Spleen (tissue), 11 donors: ENCODE measurements at regions not wholly inside any gene's neighbourhood (a gene's known extent, or its start where the extent isn't known, plus 50 kb on each side); places are given as distances from the start of the nearest gene placed in this dataset.

Experiments used
- DNase-seq: peaks from one replicate; pipeline ENCODE4 v3.0.0-alpha.2; 2020
- H3K27ac ChIP-seq, 8 donors: fragments of 200-600 bp; sonication (generic) in 7 of 8; 1 replicate in 4 of 8; 2 replicates in 4 of 8; pipeline versions ENCODE4 v1.5.0 to v1.8.0; 2016 to 2021; ENCODE audit warnings: inconsistent platforms in 4 of 8, mild to moderate bottlenecking in 4 of 8, moderate library complexity in 1 of 8
- H3K27me3 ChIP-seq, 7 donors: fragments of 200-600 bp; sonication (generic) in 6 of 7; replicated peaks in 1 of 7; 1 replicate in 4 of 7; 2 replicates in 3 of 7; pipeline versions ENCODE4 v1.5.0 to v1.8.0; 2016 to 2021; ENCODE audit warnings: inconsistent platforms in 3 of 7, mild to moderate bottlenecking in 1 of 7
- H3K36me3 ChIP-seq, 6 donors: fragments of 200-600 bp; sonication (generic) in 5 of 6; 1 replicate in 4 of 6; 2 replicates in 2 of 6; pipeline versions ENCODE4 v1.5.0 to v1.8.0; 2016 to 2021; ENCODE audit warnings: inconsistent platforms in 2 of 6
- H3K4me1 ChIP-seq, 6 donors: fragments of 200-600 bp; sonication (generic) in 5 of 6; 1 replicate in 3 of 6; 2 replicates in 3 of 6; pipeline versions ENCODE4 v1.5.0 to v1.8.0; 2016 to 2021; ENCODE audit warnings: inconsistent platforms in 3 of 6
- H3K4me3 ChIP-seq, 8 donors: fragments of 200-600 bp; sonication (generic) in 7 of 8; 1 replicate in 4 of 8; 2 replicates in 4 of 8; pipeline versions ENCODE4 v1.5.0 to v1.8.0; 2016 to 2021; ENCODE audit warnings: inconsistent platforms in 4 of 8, mild to moderate bottlenecking in 4 of 8, moderate library complexity in 2 of 8
- H3K9me3 ChIP-seq, 8 donors: fragments of 200-600 bp; sonication (generic) in 7 of 8; 1 replicate in 4 of 8; 2 replicates in 4 of 8; pipeline versions ENCODE4 v1.5.0 to v1.8.0; 2016 to 2021; ENCODE audit warnings: inconsistent platforms in 4 of 8
- POLR2A ChIP-seq, 3 donors: fragments of 450-650 bp; IDR thresholded peaks; one replicate each; pipeline ENCODE4 v1.5.1; 2017; ENCODE audit warnings: antibody characterized with exemption in 3 of 3, mild to moderate bottlenecking in 1 of 3
- POLR2AphosphoS5 ChIP-seq, 3 donors: sonication (generic); formaldehyde crosslinking; IDR thresholded peaks; one replicate each; pipeline ENCODE4 v1.5.1; 2017; ENCODE audit warnings: antibody characterized with exemption in 3 of 3
- WGBS, 5 donors: extraction: QIAGEN DNeasy Blood & Tissue Kit in 3 of 5; methylation state at CpG; one replicate each; pipeline versions ENCODE4 v1.1.5 to v1.1.7; 2013 to 2018; 5-methylcytosine and 5-hydroxymethylcytosine counted together
- intact Hi-C: fragments of 100-400 bp; cut with DNase I; formaldehyde crosslinking; loops from one replicate; pipeline ENCODE4 v1.15.0; 2023; ENCODE audit warnings: low total_unique reads
- TF ChIP-seq, protein P1 (sequence below), 11 experiments: fragments of 200-600 bp in 7 of 11; fragments of 450-650 bp in 4 of 11; sonication (generic) in 4 of 11; IDR thresholded peaks in 8 of 11; conservative IDR thresholded peaks in 3 of 11; 1 replicate in 7 of 11; 2 replicates in 4 of 11; pipeline versions ENCODE4 v1.4.0 to v1.8.0; 2016 to 2021; ENCODE audit warnings: antibody characterized with exemption in 11 of 11, inconsistent platforms in 4 of 11, mild to moderate bottlenecking in 1 of 11
- donor health status: healthy with polysubstance abuse.
- donor health status: DM: no; HTN: no; CAD: no; lungs with moderate emphysema.
- donor health status: DM: no; HTN: no; CAD: no.
- donor health status: Bipolar disorder and iron deficiency.
- donor health status: healthy.
- donor health status: DM: no; HTN: no; CAD: no.
- donor health status: DM: yes; HTN: yes; CAD: no.

- DNase-seq, result no peak
- no peaks in the 10 kb centered on the region for H3K9me3 ChIP-seq
- WGBS, 5 donors, result 80 to 86% (median 85%) methylated on average over 2 of the region's 2 CpGs
- H3K27me3 ChIP-seq, result no peaks in the 10 kb centered on the region
- no peak overlapping the region for H3K4me3 ChIP-seq
- H3K36me3 ChIP-seq, result no peaks in the 10 kb centered on the region
- no peaks in the 10 kb centered on the region for H3K4me1 ChIP-seq
- intact Hi-C loops, result no loop called here
- H3K27ac ChIP-seq, result no peak overlapping the region
- TF ChIP-seq POLR2A (IDR thresholded peaks at IDR 0.05) (no peak), POLR2AphosphoS5 (IDR thresholded peaks at IDR 0.05) (no peak)
- TF ChIP-seq, protein P1, sequence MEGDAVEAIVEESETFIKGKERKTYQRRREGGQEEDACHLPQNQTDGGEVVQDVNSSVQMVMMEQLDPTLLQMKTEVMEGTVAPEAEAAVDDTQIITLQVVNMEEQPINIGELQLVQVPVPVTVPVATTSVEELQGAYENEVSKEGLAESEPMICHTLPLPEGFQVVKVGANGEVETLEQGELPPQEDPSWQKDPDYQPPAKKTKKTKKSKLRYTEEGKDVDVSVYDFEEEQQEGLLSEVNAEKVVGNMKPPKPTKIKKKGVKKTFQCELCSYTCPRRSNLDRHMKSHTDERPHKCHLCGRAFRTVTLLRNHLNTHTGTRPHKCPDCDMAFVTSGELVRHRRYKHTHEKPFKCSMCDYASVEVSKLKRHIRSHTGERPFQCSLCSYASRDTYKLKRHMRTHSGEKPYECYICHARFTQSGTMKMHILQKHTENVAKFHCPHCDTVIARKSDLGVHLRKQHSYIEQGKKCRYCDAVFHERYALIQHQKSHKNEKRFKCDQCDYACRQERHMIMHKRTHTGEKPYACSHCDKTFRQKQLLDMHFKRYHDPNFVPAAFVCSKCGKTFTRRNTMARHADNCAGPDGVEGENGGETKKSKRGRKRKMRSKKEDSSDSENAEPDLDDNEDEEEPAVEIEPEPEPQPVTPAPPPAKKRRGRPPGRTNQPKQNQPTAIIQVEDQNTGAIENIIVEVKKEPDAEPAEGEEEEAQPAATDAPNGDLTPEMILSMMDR (IDR thresholded peaks at IDR 0.05 in 8 of 11, conservative IDR thresholded peaks at IDR 0.05 in 3 of 11), result no peak
Measured at GRCh38 chr4:37535872-37536271, 150.3 kb downstream of the RELL1 start.

- no peak for DNase-seq
- 86 to 91% (median 90%) methylated on average over 6 of the region's 6 CpGs for WGBS, 5 donors
- H3K36me3 ChIP-seq, result no peaks in the 10 kb centered on the region
- TF ChIP-seq POLR2AphosphoS5 (IDR thresholded peaks at IDR 0.05) (no peak), POLR2A (IDR thresholded peaks at IDR 0.05) (no peak)
- TF ChIP-seq, protein P1 (IDR thresholded peaks at IDR 0.05 in 8 of 11, conservative IDR thresholded peaks at IDR 0.05 in 3 of 11), result no peak
- H3K27ac ChIP-seq, result no peak overlapping the region
- no peaks in the 10 kb centered on the region for H3K4me1 ChIP-seq
- peaks cover 0 to 4% (median 0%) of the 10 kb centered on the region in 7 donors for H3K27me3 ChIP-seq
- H3K9me3 ChIP-seq, result no peaks in the 10 kb centered on the region
- no peak overlapping the region for H3K4me3 ChIP-seq
- intact Hi-C loops, result no loop called here
Measured at GRCh38 chr4:37533286-37534033, 152.7 kb downstream of the RELL1 start.

- WGBS, 5 donors, result 83 to 95% (median 93%) methylated on average over 2 of the region's 2 CpGs
- Histone ChIP-seq H3K4me1 (no peaks in the 10 kb centered on the region), H3K9me3 (no peaks in the 10 kb centered on the region), H3K27ac (no peak overlapping the region), H3K4me3 (no peak overlapping the region), H3K27me3 (peaks cover 0 to 4% (median 0%) of the 10 kb centered on the region in 7 donors), H3K36me3 (no peaks in the 10 kb centered on the region)
- no peak for TF ChIP-seq POLR2A (IDR thresholded peaks at IDR 0.05)
- TF ChIP-seq, protein P1 (IDR thresholded peaks at IDR 0.05 in 8 of 11, conservative IDR thresholded peaks at IDR 0.05 in 3 of 11), result no peak
- no peak for TF ChIP-seq POLR2AphosphoS5 (IDR thresholded peaks at IDR 0.05)
- intact Hi-C loops, result no loop called here
- DNase-seq, result no peak
Measured at GRCh38 chr4:37531151-37531550, 155.0 kb downstream of the RELL1 start.

- no peaks in the 10 kb centered on the region for H3K4me1 ChIP-seq
- H3K27me3 ChIP-seq, result peaks cover 0 to 4% (median 0%) of the 10 kb centered on the region in 7 donors
- WGBS, 5 donors, result 81 to 95% (median 92%) methylated on average over 9 of the region's 9 CpGs
- no peak overlapping the region for H3K27ac ChIP-seq
- DNase-seq, result no peak
- H3K36me3 ChIP-seq, result no peaks in the 10 kb centered on the region
- intact Hi-C loops, result no loop called here
- H3K9me3 ChIP-seq, result no peaks in the 10 kb centered on the region
- TF ChIP-seq POLR2A (IDR thresholded peaks at IDR 0.05), result no peak
- TF ChIP-seq POLR2AphosphoS5 (IDR thresholded peaks at IDR 0.05), result no peak
- TF ChIP-seq, protein P1 (IDR thresholded peaks at IDR 0.05 in 8 of 11, conservative IDR thresholded peaks at IDR 0.05 in 3 of 11), result no peak
- no peak overlapping the region for H3K4me3 ChIP-seq
Measured at GRCh38 chr4:37530451-37530850, 155.7 kb downstream of the RELL1 start.
